Ovary (tissue), 7 donors: ENCODE measurements at regions not wholly inside any gene's neighbourhood (a gene's known extent, or its start where the extent isn't known, plus 50 kb on each side); places are given as distances from the start of the nearest gene placed in this dataset.

ENCODE experiments used
- DNase-seq, 5 donors: peaks; one replicate each; pipeline ENCODE4 v3.0.0-alpha.2; 2019 to 2020
- H3K27ac ChIP-seq, 2 donors: fragments of 200-600 bp; one replicate each; pipeline versions ENCODE4 v1.5.1 to v1.8.0; 2019 to 2022
- H3K27me3 ChIP-seq: fragments of 200-600 bp; one replicate; pipeline ENCODE4 v1.8.0; 2022
- H3K36me3 ChIP-seq: fragments of 200-600 bp; sonication (generic); one replicate; pipeline ENCODE4 v1.5.1; 2019
- H3K4me1 ChIP-seq: one replicate; pipeline ENCODE4 v1.8.1; 2013; ENCODE audit warnings: mild to moderate bottlenecking, moderate library complexity; ENCODE audit not compliant: insufficient read depth
- H3K4me3 ChIP-seq: fragments of 200-600 bp; sonication (generic); one replicate; pipeline ENCODE4 v1.5.1; 2017
- H3K9me3 ChIP-seq, 2 donors: fragments of 200-600 bp in 1 of 2; sonication (generic) in 1 of 2; one replicate each; pipeline versions ENCODE4 v1.5.1 to v1.8.1; 2013 to 2019; ENCODE audit warnings: mild to moderate bottlenecking in 1 of 2, moderate library complexity in 1 of 2
- EP300 ChIP-seq: sonication (generic); formaldehyde crosslinking; IDR thresholded peaks from one replicate; pipeline ENCODE4 v1.6.1; 2017; ENCODE audit warnings: antibody characterized with exemption
- POLR2A ChIP-seq: fragments of 450-650 bp; IDR thresholded peaks from one replicate; pipeline ENCODE4 v1.6.1; 2017; ENCODE audit warnings: antibody characterized with exemption, mild to moderate bottlenecking, moderate library complexity
- WGBS, 3 donors: extraction: QIAGEN DNeasy Blood & Tissue Kit in 1 of 3; methylation state at CpG; one replicate each; pipeline versions ENCODE4 v1.1.5 to v1.1.7; 2013 to 2017; 5-methylcytosine and 5-hydroxymethylcytosine counted together
- intact Hi-C, 4 donors: fragments of 100-400 bp; cut with DNase I; formaldehyde crosslinking; loops; one replicate each; pipeline versions ENCODE4 v1.11.0 to v1.15.1; 2022 to 2023
- TF ChIP-seq, protein P1 (sequence below), 3 donors: fragments of 450-650 bp in 2 of 3; fragments of 200-600 bp in 1 of 3; IDR thresholded peaks; one replicate each; pipeline versions ENCODE4 v1.5.1 to v1.8.0; 2016 to 2022; ENCODE audit warnings: antibody characterized with exemption in 3 of 3, mild to moderate bottlenecking in 1 of 3
- donor health status: DM: no; HTN: no; CAD: no; lungs with moderate emphysema.
- donor health status: DM: no; HTN: no; CAD: no.
- donor health status: Bipolar disorder and iron deficiency.
- donor health status: DM: no; HTN: no; CAD: no.
- donor health status: DM: yes; HTN: yes; CAD: no.

DNA sequence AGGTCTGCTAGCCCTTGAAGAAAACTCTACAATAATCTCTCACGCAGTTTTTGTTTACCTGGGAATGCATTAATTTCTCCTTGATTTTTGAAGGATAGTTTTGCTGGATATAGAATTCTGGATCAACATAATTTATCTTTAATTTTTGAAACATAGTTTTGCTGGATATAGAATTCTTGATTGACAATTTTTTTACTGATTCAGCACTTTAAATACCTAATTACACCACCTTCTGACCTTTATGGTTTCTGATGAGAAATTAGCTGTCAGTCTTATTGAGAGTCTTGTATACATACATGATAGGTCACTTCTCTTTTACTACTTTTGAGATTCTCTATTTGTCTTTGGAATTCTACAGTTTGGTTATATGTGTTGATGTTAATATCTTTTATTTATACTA, 741.6 kb downstream of the FGF9 start:
- no peak for DNase-seq
- Histone ChIP-seq H3K9me3 (no peaks in the 10 kb centered on the region), H3K27ac (no peak overlapping the region), H3K27me3 (no peaks in the 10 kb centered on the region), H3K4me3 (no peak overlapping the region), H3K4me1 (no peaks in the 10 kb centered on the region), H3K36me3 (no peaks in the 10 kb centered on the region)
- TF ChIP-seq, protein P1, sequence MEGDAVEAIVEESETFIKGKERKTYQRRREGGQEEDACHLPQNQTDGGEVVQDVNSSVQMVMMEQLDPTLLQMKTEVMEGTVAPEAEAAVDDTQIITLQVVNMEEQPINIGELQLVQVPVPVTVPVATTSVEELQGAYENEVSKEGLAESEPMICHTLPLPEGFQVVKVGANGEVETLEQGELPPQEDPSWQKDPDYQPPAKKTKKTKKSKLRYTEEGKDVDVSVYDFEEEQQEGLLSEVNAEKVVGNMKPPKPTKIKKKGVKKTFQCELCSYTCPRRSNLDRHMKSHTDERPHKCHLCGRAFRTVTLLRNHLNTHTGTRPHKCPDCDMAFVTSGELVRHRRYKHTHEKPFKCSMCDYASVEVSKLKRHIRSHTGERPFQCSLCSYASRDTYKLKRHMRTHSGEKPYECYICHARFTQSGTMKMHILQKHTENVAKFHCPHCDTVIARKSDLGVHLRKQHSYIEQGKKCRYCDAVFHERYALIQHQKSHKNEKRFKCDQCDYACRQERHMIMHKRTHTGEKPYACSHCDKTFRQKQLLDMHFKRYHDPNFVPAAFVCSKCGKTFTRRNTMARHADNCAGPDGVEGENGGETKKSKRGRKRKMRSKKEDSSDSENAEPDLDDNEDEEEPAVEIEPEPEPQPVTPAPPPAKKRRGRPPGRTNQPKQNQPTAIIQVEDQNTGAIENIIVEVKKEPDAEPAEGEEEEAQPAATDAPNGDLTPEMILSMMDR (IDR thresholded peaks at IDR 0.05): no peak
- no peak for TF ChIP-seq POLR2A
- no peak for TF ChIP-seq EP300
- WGBS, 3 donors: 94 to 96% (median 96%) methylated on average over 1 of the region's 1 CpG
- intact Hi-C loops: no loop called here

DNA sequence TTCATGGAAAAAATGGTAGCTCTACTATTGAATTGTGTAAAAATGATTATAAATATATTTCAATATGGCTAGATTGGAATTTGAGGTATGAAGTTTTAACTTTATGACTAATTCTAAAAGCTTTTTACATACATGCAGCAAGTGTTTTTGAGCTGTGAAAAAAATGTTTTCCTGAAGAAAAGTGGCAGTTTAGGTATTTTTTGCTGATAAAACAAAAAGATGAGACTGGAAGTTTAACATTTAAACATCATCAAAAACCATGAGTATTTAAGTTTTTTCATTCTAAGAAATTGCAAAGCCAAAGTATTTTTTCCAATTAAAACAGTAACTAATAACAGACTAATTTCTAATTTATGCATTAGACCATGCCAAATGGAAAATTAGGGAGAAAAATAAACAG, 751.1 kb downstream of the FGF9 start:
- no peak for DNase-seq

DNA sequence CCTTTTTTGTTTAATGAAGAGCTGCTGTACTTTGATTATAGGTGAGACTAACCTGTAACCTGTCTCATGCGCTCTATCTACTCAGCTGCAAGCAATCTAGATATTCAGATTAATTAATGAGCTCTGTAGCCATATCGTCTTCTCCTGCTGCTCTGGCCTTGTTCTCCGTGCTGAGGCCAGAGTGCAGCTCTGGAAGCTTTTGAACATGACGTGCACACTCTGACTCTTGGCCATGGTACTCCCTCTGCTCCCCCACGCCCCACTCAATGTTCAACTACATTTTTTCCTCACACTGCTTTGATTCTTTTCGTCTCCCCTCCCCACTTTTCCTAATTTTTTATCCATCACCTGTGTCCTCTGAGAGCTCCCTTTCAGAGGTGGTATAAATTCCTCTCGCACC, 751.8 kb downstream of the FGF9 start:
- no peak overlapping the region for H3K27ac ChIP-seq
- 51 to 70% (median 63%) methylated on average over 7 of the region's 7 CpGs for WGBS, 3 donors
- H3K36me3 ChIP-seq: no peaks in the 10 kb centered on the region
- no peak for DNase-seq
- no peak for TF ChIP-seq POLR2A
- no peak for TF ChIP-seq EP300
- TF ChIP-seq, protein P1 (IDR thresholded peaks at IDR 0.05): no peak
- H3K9me3 ChIP-seq: no peaks in the 10 kb centered on the region
- H3K4me1 ChIP-seq: no peaks in the 10 kb centered on the region
- intact Hi-C loops: no loop called here
- H3K4me3 ChIP-seq: no peak overlapping the region
- H3K27me3 ChIP-seq: no peaks in the 10 kb centered on the region

More for the DNA sequence above, 751.1 kb downstream of the FGF9 start:
- Histone ChIP-seq H3K4me1 (no peaks in the 10 kb centered on the region), H3K27me3 (no peaks in the 10 kb centered on the region), H3K9me3 (no peaks in the 10 kb centered on the region), H3K36me3 (no peaks in the 10 kb centered on the region), H3K27ac (no peak overlapping the region), H3K4me3 (no peak overlapping the region)
- TF ChIP-seq, protein P1 (IDR thresholded peaks at IDR 0.05): no peak
- TF ChIP-seq EP300 (no peak), POLR2A (no peak)
- intact Hi-C loops: no loop called here

DNA sequence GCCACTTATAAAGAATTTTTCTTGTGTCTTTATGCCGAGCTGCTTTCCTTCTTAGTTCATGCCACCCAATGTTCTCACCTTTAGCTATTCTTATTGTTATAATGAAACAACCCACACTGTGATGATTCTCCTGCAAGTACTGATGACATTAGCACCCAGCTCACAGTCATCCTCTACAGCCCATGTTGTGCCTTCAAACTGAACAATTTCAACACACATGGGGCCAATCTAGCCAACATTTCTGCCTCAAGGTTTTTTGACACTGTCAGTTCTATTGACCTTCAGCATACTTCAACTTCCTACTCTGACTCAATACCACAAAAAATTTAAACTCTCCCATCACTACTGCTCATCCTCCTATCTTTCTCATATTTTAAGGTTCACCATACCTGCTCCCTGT, 752.4 kb downstream of the FGF9 start:
- Histone ChIP-seq H3K36me3 (no peaks in the 10 kb centered on the region), H3K4me1 (no peaks in the 10 kb centered on the region), H3K9me3 (no peaks in the 10 kb centered on the region), H3K27ac (no peak overlapping the region), H3K4me3 (no peak overlapping the region), H3K27me3 (no peaks in the 10 kb centered on the region)
- WGBS, 3 donors: 83 to 96% (median 86%) methylated on average over 1 of the region's 1 CpG
- intact Hi-C loops: no loop called here
- TF ChIP-seq EP300: no peak
- TF ChIP-seq, protein P1 (IDR thresholded peaks at IDR 0.05): no peak
- TF ChIP-seq POLR2A: no peak
- no peak for DNase-seq

DNA sequence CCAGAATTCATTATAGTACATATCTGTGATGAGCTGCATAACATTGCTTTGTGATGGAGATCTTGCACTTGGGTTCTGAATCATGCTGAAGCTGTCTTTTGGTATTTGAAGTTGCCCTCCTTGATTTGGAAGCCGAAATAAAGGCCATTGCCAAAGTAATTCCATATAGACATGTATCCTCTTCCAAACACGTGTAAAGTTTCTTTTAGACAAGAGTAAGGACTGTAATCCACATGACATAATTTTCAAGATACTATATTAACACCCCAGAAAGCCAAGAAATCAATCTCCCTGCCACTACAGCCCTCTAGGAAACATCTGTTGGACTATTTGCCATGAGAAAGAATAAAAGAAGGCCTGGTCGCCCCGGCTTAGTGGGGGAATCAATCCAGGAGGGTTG, 754.2 kb downstream of the FGF9 start:
- no peak for DNase-seq
- no peaks in the 10 kb centered on the region for H3K4me1 ChIP-seq
- no peak overlapping the region for H3K4me3 ChIP-seq
- no peaks in the 10 kb centered on the region for H3K27me3 ChIP-seq
- TF ChIP-seq EP300: no peak
- TF ChIP-seq, protein P1 (IDR thresholded peaks at IDR 0.05): no peak
- TF ChIP-seq POLR2A: no peak
- 88 to 93% (median 91%) methylated on average over 4 of the region's 4 CpGs for WGBS, 3 donors
- H3K9me3 ChIP-seq: no peaks in the 10 kb centered on the region
- no peaks in the 10 kb centered on the region for H3K36me3 ChIP-seq
- intact Hi-C loops: no loop called here
- no peak overlapping the region for H3K27ac ChIP-seq
